ENCODE measurements at regions not wholly inside any gene's neighbourhood (a gene's known extent, or its start where the extent isn't known, plus 50 kb on each side); places are given as distances from the start of the nearest gene placed in this dataset.

GRCh38 chr2:48036312-48036711 is 130.0 kb upstream of the FBXO11 start:
- TF ChIP-seq EP300 (IDR thresholded peaks at IDR 0.05), result no peak
- no peak for TF ChIP-seq POLR2A (IDR thresholded peaks at IDR 0.05)
